ENCODE measurements at regions not wholly inside any gene's neighbourhood (a gene's known extent, or its start where the extent isn't known, plus 50 kb on each side); places are given as distances from the start of the nearest gene placed in this dataset.

GRCh38 chr5:98651715-98652114 lies 121.7 kb upstream of the RGMB start:
- no peaks in the 10 kb centered on the region for H3K9me3 ChIP-seq (ENCODE audit: control insufficient read depth in 4 of 4, low read length in 3 of 4)
- WGBS = 62% methylated on average over 3 of the region's 3 CpGs
- H3K27me3 ChIP-seq (ENCODE audit: control insufficient read depth in 4 of 4, insufficient read depth in 4 of 4, low read length in 3 of 4) = no peaks in the 10 kb centered on the region

DNA sequence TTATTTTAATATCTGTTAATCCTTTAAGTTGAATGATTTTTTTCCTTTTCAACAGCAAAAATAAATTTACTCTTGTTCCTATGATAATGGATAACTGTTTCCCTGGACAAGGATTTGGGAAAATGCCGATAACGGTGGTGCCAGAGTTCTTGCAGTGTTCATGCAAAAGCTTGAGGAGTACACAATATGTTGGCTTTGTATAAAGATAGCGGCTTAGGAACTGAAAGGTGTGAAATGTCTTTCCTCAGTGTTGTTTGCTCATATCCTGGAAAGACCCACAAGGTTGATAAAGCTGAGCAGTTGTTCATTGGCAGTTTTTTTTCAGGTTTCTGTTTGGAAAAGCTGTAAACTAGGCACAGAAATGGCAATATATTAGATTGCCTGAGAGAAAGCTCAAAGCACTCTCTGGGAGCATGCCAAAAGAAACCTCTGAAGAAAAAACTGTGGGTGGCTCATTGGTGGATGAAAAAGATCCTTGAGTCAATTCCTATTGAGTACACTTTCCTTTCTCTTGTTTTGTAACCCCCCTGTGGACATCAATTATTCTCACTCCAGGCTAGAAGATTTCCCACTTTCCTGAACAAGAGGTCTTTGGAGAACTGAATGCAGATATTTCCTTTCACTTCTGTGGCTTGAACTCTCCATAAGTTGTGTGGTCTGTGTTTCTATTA lies 117.2 kb upstream of the RGMB start:
- 50% methylated on average over 3 of the region's 3 CpGs for WGBS
- Histone ChIP-seq H3K36me3 (ENCODE audit: control insufficient read depth in 4 of 4, insufficient read depth in 3 of 4, low read depth in 1 of 4, low read length in 3 of 4) (no peaks in the 10 kb centered on the region), H3K9ac (ENCODE audit: low read depth in 1 of 2, low read length in 2 of 2) (no peak overlapping the region), H3K4me3 (ENCODE audit: low read depth in 1 of 3, low read length in 3 of 3) (no peak overlapping the region), H3K9me3 (ENCODE audit: control insufficient read depth in 4 of 4, low read length in 3 of 4) (peaks cover 0 to 2% (median 0%) of the 10 kb centered on the region in 4 donors), H3K27ac (ENCODE audit: low read depth in 1 of 2, low read length in 2 of 2) (no peak overlapping the region), H3K27me3 (ENCODE audit: control insufficient read depth in 4 of 4, insufficient read depth in 4 of 4, low read length in 3 of 4) (no peaks in the 10 kb centered on the region), H3K4me1 (ENCODE audit: control insufficient read depth in 4 of 4, insufficient read depth in 4 of 4, low read length in 3 of 4) (no peaks in the 10 kb centered on the region)
- DNase-seq (ENCODE audit: low spot score) = no peak
- no peak for TF ChIP-seq GABPA (IDR thresholded peaks at IDR 0.05 in 1 of 2, conservative IDR thresholded peaks at IDR 0.05 in 1 of 2)
- no peak for TF ChIP-seq HNF4A (conservative IDR thresholded peaks at IDR 0.05)
- no peak for TF ChIP-seq FOXA1 (IDR thresholded peaks at IDR 0.05)
- no peak for TF ChIP-seq HNF4G (IDR thresholded peaks at IDR 0.05)
- no peak for TF ChIP-seq RXRA (IDR thresholded peaks at IDR 0.05)
- TF ChIP-seq, protein P1, sequence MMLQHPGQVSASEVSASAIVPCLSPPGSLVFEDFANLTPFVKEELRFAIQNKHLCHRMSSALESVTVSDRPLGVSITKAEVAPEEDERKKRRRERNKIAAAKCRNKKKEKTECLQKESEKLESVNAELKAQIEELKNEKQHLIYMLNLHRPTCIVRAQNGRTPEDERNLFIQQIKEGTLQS (IDR thresholded peaks at IDR 0.05) = no peak
- no peak for TF ChIP-seq ZBTB33 (IDR thresholded peaks at IDR 0.05)
- no peak for TF ChIP-seq CTCF (IDR thresholded peaks at IDR 0.05; ENCODE audit: low read depth, low read length, missing input control)
- TF ChIP-seq MAX (IDR thresholded peaks at IDR 0.05) = no peak
- no peak for TF ChIP-seq RAD21 (IDR thresholded peaks at IDR 0.05)
- no peak for TF ChIP-seq EGR1 (IDR thresholded peaks at IDR 0.05; ENCODE audit: low read depth in 2 of 2)
- no peak for TF ChIP-seq TAF1 (conservative IDR thresholded peaks at IDR 0.05)
- TF ChIP-seq NR2F2 (IDR thresholded peaks at IDR 0.05) = no peak
- no peak for TF ChIP-seq REST (IDR thresholded peaks at IDR 0.05)
- TF ChIP-seq JUND (IDR thresholded peaks at IDR 0.05) = no peak

More at GRCh38 chr5:98651715-98652114, 121.7 kb upstream of the RGMB start:
- no peak overlapping the region for H3K27ac ChIP-seq (ENCODE audit: low read depth in 1 of 2, low read length in 2 of 2)
- no peak overlapping the region for H3K9ac ChIP-seq (ENCODE audit: low read depth in 1 of 2, low read length in 2 of 2)
- no peaks in the 10 kb centered on the region for H3K36me3 ChIP-seq (ENCODE audit: control insufficient read depth in 4 of 4, insufficient read depth in 3 of 4, low read depth in 1 of 4, low read length in 3 of 4)
- no peak for DNase-seq (ENCODE audit: low spot score)
- H3K4me3 ChIP-seq (ENCODE audit: low read depth in 1 of 3, low read length in 3 of 3) = no peak overlapping the region
- TF ChIP-seq HNF4A (conservative IDR thresholded peaks at IDR 0.05) (no peak), TAF1 (conservative IDR thresholded peaks at IDR 0.05) (no peak), CTCF (IDR thresholded peaks at IDR 0.05; ENCODE audit: low read depth, low read length, missing input control) (no peak), NR2F2 (IDR thresholded peaks at IDR 0.05) (no peak), YY1 (IDR thresholded peaks at IDR 0.05) (no peak), FOXA1 (IDR thresholded peaks at IDR 0.05) (no peak), RAD21 (IDR thresholded peaks at IDR 0.05) (no peak), JUND (IDR thresholded peaks at IDR 0.05) (no peak)
- no peaks in the 10 kb centered on the region for H3K4me1 ChIP-seq (ENCODE audit: control insufficient read depth in 4 of 4, insufficient read depth in 4 of 4, low read length in 3 of 4)

Measured in liver (tissue), 8 donors.